22Rv1 (cell line): ENCODE measurements at regions not wholly inside any gene's neighbourhood (a gene's known extent, or its start where the extent isn't known, plus 50 kb on each side); places are given as distances from the start of the nearest gene placed in this dataset.

Experiments used
- ZFX ChIP-seq: fragments of 450-650 bp; IDR thresholded peaks from 2 replicates; pipeline ENCODE4 v1.6.1; 2017; ENCODE audit warnings: antibody characterized with exemption, borderline replicate concordance
- TF ChIP-seq, protein P1 (sequence below): fragments of 450-650 bp; IDR thresholded peaks from 2 replicates; pipeline ENCODE4 v1.5.1; 2017; ENCODE audit warnings: mild to moderate bottlenecking

DNA sequence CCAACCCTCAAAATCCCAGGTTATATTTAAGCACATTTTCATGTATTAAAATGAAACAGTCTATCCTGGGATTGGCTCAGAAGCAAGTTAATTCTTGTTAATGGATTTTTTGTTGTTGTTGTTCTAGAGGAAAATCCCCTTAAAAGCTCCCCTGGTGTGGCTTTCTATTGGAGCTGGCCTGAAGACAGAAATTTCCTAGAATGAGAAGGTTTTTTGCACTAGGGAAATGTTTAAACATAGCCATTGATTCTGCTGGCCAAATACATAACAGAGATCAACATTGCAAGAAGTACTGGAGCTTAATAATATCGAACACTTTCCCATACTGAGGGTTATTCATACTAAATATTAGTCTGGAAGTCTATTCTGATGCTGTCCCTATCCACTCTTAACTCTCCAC lies 148.8 kb upstream of the PCDH18 start:
- TF ChIP-seq, protein P1, sequence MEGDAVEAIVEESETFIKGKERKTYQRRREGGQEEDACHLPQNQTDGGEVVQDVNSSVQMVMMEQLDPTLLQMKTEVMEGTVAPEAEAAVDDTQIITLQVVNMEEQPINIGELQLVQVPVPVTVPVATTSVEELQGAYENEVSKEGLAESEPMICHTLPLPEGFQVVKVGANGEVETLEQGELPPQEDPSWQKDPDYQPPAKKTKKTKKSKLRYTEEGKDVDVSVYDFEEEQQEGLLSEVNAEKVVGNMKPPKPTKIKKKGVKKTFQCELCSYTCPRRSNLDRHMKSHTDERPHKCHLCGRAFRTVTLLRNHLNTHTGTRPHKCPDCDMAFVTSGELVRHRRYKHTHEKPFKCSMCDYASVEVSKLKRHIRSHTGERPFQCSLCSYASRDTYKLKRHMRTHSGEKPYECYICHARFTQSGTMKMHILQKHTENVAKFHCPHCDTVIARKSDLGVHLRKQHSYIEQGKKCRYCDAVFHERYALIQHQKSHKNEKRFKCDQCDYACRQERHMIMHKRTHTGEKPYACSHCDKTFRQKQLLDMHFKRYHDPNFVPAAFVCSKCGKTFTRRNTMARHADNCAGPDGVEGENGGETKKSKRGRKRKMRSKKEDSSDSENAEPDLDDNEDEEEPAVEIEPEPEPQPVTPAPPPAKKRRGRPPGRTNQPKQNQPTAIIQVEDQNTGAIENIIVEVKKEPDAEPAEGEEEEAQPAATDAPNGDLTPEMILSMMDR = no peak
- TF ChIP-seq ZFX = no peak
